ENCODE measurements at regions not wholly inside any gene's neighbourhood (a gene's known extent, or its start where the extent isn't known, plus 50 kb on each side); places are given as distances from the start of the nearest gene placed in this dataset.
"Not testable (repeated sequence)": the region's sequence is repeated elsewhere in the genome, so short reads cannot be mapped to it uniquely, and the experiment has no call there.

- H3K27ac ChIP-seq: no peak overlapping the region
- TF ChIP-seq ZFX (IDR thresholded peaks at IDR 0.05) (no peak), CTCF (conservative IDR thresholded peaks at IDR 0.05) (no peak)
These were observed 157.8 kb upstream of the ROPN1 start for GRCh38 chr3:124149771-124150170.

- not testable (repeated sequence) for H3K27ac ChIP-seq
These were observed 161.0 kb upstream of the ROPN1 start for GRCh38 chr3:124152891-124153290.

- no peak for TF ChIP-seq CTCF (conservative IDR thresholded peaks at IDR 0.05)
- TF ChIP-seq ZFX (IDR thresholded peaks at IDR 0.05): no peak
- H3K27ac ChIP-seq: no peak overlapping the region
These were observed 165.2 kb upstream of the ROPN1 start for GRCh38 chr3:124156866-124157712.

- no peak overlapping the region for H3K27ac ChIP-seq
These were observed 165.8 kb upstream of the ROPN1 start for GRCh38 chr3:124157748-124158147.

GRCh38 chr3:124158168-124158881 lies 166.4 kb upstream of the ROPN1 start:
- no peak overlapping the region for H3K27ac ChIP-seq
- TF ChIP-seq CTCF (conservative IDR thresholded peaks at IDR 0.05): no peak
- no peak for TF ChIP-seq ZFX (IDR thresholded peaks at IDR 0.05)

More at GRCh38 chr3:124157748-124158147, 165.8 kb upstream of the ROPN1 start:
- no peak for TF ChIP-seq CTCF (conservative IDR thresholded peaks at IDR 0.05)
- no peak for TF ChIP-seq ZFX (IDR thresholded peaks at IDR 0.05)

GRCh38 chr3:124161448-124161847 lies 169.5 kb upstream of the ROPN1 start:
- TF ChIP-seq ZFX (IDR thresholded peaks at IDR 0.05): no peak
- no peak for TF ChIP-seq CTCF (conservative IDR thresholded peaks at IDR 0.05)

GRCh38 chr3:124163689-124164088 lies 171.8 kb upstream of the ROPN1 start:
- no peak for TF ChIP-seq ZFX (IDR thresholded peaks at IDR 0.05)
- no peak for TF ChIP-seq CTCF (conservative IDR thresholded peaks at IDR 0.05)
- no peak overlapping the region for H3K27ac ChIP-seq

More at GRCh38 chr3:124161448-124161847, 169.5 kb upstream of the ROPN1 start:
- no peak overlapping the region for H3K27ac ChIP-seq
